ENCODE measurements at regions not wholly inside any gene's neighbourhood (a gene's known extent, or its start where the extent isn't known, plus 50 kb on each side); places are given as distances from the start of the nearest gene placed in this dataset.
"Not testable (repeated sequence)": the region's sequence is repeated elsewhere in the genome, so short reads cannot be mapped to it uniquely, and the experiment has no call there.

DNA sequence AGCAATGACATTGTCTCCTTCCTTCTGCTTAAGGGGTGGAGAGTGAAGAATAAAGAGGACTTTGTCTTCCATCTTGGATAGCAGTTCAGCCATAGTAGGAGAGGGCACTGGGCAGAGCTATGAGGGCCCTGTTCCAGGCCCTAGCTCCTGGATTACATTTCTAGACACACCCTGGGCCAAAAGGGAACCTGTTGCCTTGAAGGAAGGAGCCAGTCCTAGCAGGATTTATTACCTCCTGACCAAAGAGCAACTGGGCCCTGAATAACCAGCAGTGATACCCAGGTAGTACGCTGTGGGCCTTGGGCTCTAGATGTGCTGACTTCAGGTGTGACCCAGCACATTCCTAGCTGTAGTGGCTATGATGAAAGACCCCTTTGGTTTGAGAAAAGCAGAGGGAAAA lies 95.8 kb downstream of the RMI1 start (continued):
- TF ChIP-seq TEAD1 (CRISPR knock-in tag; IDR thresholded peaks at IDR 0.05) = no peak
- TF ChIP-seq E2F4 (CRISPR knock-in tag; IDR thresholded peaks at IDR 0.05; ENCODE audit: borderline replicate concordance, low read depth) = no peak
- TF ChIP-seq, protein P1, sequence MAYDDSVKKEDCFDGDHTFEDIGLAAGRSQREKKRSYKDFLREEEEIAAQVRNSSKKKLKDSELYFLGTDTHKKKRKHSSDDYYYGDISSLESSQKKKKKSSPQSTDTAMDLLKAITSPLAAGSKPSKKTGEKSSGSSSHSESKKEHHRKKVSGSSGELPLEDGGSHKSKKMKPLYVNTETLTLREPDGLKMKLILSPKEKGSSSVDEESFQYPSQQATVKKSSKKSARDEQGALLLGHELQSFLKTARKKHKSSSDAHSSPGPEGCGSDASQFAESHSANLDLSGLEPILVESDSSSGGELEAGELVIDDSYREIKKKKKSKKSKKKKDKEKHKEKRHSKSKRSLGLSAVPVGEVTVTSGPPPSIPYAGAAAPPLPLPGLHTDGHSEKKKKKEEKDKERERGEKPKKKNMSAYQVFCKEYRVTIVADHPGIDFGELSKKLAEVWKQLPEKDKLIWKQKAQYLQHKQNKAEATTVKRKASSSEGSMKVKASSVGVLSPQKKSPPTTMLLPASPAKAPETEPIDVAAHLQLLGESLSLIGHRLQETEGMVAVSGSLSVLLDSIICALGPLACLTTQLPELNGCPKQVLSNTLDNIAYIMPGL (CRISPR knock-in tag; IDR thresholded peaks at IDR 0.05) = no peak
- TF ChIP-seq, protein P2, sequence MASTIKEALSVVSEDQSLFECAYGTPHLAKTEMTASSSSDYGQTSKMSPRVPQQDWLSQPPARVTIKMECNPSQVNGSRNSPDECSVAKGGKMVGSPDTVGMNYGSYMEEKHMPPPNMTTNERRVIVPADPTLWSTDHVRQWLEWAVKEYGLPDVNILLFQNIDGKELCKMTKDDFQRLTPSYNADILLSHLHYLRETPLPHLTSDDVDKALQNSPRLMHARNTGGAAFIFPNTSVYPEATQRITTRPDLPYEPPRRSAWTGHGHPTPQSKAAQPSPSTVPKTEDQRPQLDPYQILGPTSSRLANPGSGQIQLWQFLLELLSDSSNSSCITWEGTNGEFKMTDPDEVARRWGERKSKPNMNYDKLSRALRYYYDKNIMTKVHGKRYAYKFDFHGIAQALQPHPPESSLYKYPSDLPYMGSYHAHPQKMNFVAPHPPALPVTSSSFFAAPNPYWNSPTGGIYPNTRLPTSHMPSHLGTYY (CRISPR knock-in tag; IDR thresholded peaks at IDR 0.05) = no peak
- no peak for TF ChIP-seq ZNF121 (CRISPR knock-in tag; IDR thresholded peaks at IDR 0.05)

GRCh38 chr9:84077816-84078215 lies 97.2 kb downstream of the RMI1 start:
- H3K36me3 Mint-ChIP-seq; H3K4me1 Mint-ChIP-seq; POLR2A ChIA-PET; H3K4me3 Mint-ChIP-seq; H3K27ac Mint-ChIP-seq; DNase-seq (ENCODE audit: low spot score); ATAC-seq; CTCF ChIA-PET; H3K27me3 Mint-ChIP-seq (ENCODE audit: low read depth): not testable (repeated sequence)
- peaks cover 18% of the 10 kb centered on the region for H3K9me3 Mint-ChIP-seq

GRCh38 chr9:84079994-84080393 lies 99.4 kb downstream of the RMI1 start:
- TF ChIP-seq NFYB (CRISPR knock-in tag; conservative IDR thresholded peaks at IDR 0.05; ENCODE audit: low read depth) (no peak), JAZF1 (CRISPR knock-in tag; IDR thresholded peaks at IDR 0.05) (no peak), E2F4 (CRISPR knock-in tag; IDR thresholded peaks at IDR 0.05; ENCODE audit: borderline replicate concordance, low read depth) (no peak)
- POLR2A ChIA-PET = no interaction called here
- Mint-ChIP-seq H3K27ac (no peak overlapping the region), H3K36me3 (no peaks in the 10 kb centered on the region), H3K4me3 (no peak overlapping the region), H3K4me1 (peaks cover 8% of the 10 kb centered on the region; the same call in 1 of the 2 replicates), H3K9me3 (peaks cover 11% of the 10 kb centered on the region), H3K27me3 (ENCODE audit: low read depth) (no peaks in the 10 kb centered on the region; the same call in 1 of the 2 replicates)
- DNase-seq (ENCODE audit: low spot score) = no peak
- CTCF ChIA-PET = no interaction called here
- ATAC-seq = no peak

GRCh38 chr9:84101964-84102632 lies 121.5 kb downstream of the RMI1 start:
- ChIA-PET CTCF (interaction anchor here (0.6 to 1.0 kb wide), 4 partner anchors 62 to 159 kb away, joined by 3 to 6 read pairs (median 4); partner anchors contain the start of genes HNRNPK and RMI1), POLR2A (interaction anchor here (0.5 kb wide), 1 partner anchor 121 kb away, joined by 3 read pairs; no protein-coding TSS in a partner anchor)
- H3K27ac Mint-ChIP-seq = no peak overlapping the region
- 0 out of 2 replicates have a peak, but pooled peaks cover 4% of the 10 kb centered on the region for H3K4me1 Mint-ChIP-seq
- ATAC-seq = peak; percentile 63
- DNase-seq (ENCODE audit: low spot score) = peak; percentile 19
- H3K4me3 Mint-ChIP-seq = peak overlapping the region; percentile 73
- peaks cover 44% of the 10 kb centered on the region for H3K27me3 Mint-ChIP-seq (ENCODE audit: low read depth)
- H3K9me3 Mint-ChIP-seq = peaks cover 6% of the 10 kb centered on the region
- H3K36me3 Mint-ChIP-seq = no peaks in the 10 kb centered on the region
- TF ChIP-seq ZNF425 (CRISPR knock-in tag; conservative IDR thresholded peaks at IDR 0.05) (no peak), GTF2I (CRISPR knock-in tag; conservative IDR thresholded peaks at IDR 0.05) (no peak), ZNF423 (CRISPR knock-in tag; IDR thresholded peaks at IDR 0.05) (no peak), SOX15 (CRISPR knock-in tag; IDR thresholded peaks at IDR 0.05) (no peak), ZNF532 (CRISPR knock-in tag; IDR thresholded peaks at IDR 0.05; ENCODE audit: borderline replicate concordance) (no peak), FOXJ3 (CRISPR knock-in tag; IDR thresholded peaks at IDR 0.05; ENCODE audit: borderline replicate concordance) (no peak), EMX1 (CRISPR knock-in tag; IDR thresholded peaks at IDR 0.05) (no peak), SMAD4 (CRISPR knock-in tag; IDR thresholded peaks at IDR 0.05) (no peak), NR2C2 (CRISPR knock-in tag; IDR thresholded peaks at IDR 0.05) (no peak), KAT7 (CRISPR knock-in tag; IDR thresholded peaks at IDR 0.05; ENCODE audit: borderline replicate concordance) (no peak), FOXK1 (CRISPR knock-in tag; IDR thresholded peaks at IDR 0.05) (no peak)
